Osteoblast (primary cell): ENCODE measurements at regions not wholly inside any gene's neighbourhood (a gene's known extent, or its start where the extent isn't known, plus 50 kb on each side); places are given as distances from the start of the nearest gene placed in this dataset.

ENCODE experiments used
- DNase-seq: peaks from one replicate; pipeline ENCODE4 v3.0.0; 2011; ENCODE audit warnings: low spot score, mixed read lengths; ENCODE audit not compliant: insufficient read length; ENCODE audit errors: missing footprints
- H2AFZ ChIP-seq: 2 replicates; pipeline ENCODE4 v1.6.0; 2011; ENCODE audit warnings: mild to moderate bottlenecking, low read length
- H3K27ac ChIP-seq: 2 replicates; pipeline ENCODE4 v1.5.1; 2011; ENCODE audit warnings: mild to moderate bottlenecking, low read depth, low read length, moderate library complexity
- H3K27me3 ChIP-seq: 2 replicates; pipeline ENCODE4 v1.6.0; 2012; ENCODE audit warnings: mild to moderate bottlenecking, control low read depth, inconsistent platforms, low read length, moderate library complexity; ENCODE audit not compliant: insufficient read depth
- H3K36me3 ChIP-seq: 2 replicates; pipeline ENCODE4 v1.5.1; 2011; ENCODE audit warnings: mild to moderate bottlenecking, low read length, control low read depth, moderate library complexity; ENCODE audit not compliant: insufficient read depth
- H3K4me1 ChIP-seq: 2 replicates; pipeline ENCODE4 v1.5.1; 2011; ENCODE audit warnings: mild to moderate bottlenecking, low read length, control low read depth, moderate library complexity; ENCODE audit not compliant: insufficient read depth
- H3K4me2 ChIP-seq: 2 replicates; pipeline ENCODE4 v1.6.0; 2011; ENCODE audit warnings: mild to moderate bottlenecking, low read length; ENCODE audit not compliant: insufficient read depth
- H3K4me3 ChIP-seq: fragments of 200-600 bp; sonication (generic); 3 replicates; pipeline ENCODE4 v1.5.1; 2012; ENCODE audit warnings: mild to moderate bottlenecking, low read length, inconsistent platforms; ENCODE audit not compliant: insufficient read depth
- H3K79me2 ChIP-seq: 2 replicates; pipeline ENCODE4 v1.6.0; 2012; ENCODE audit warnings: mild to moderate bottlenecking, low read length, control low read depth, inconsistent platforms; ENCODE audit not compliant: insufficient read depth
- H3K9me3 ChIP-seq: 2 replicates; pipeline ENCODE4 v1.5.1; 2011; ENCODE audit warnings: low read depth, low read length, control low read depth
- H4K20me1 ChIP-seq: 2 replicates; pipeline ENCODE4 v1.6.0; 2012; ENCODE audit warnings: mild to moderate bottlenecking, low read length, control low read depth; ENCODE audit not compliant: insufficient read depth
- CTCF ChIP-seq: IDR thresholded peaks from 2 replicates; pipeline ENCODE4 v1.5.1; 2011; ENCODE audit warnings: mild to moderate bottlenecking, low read depth, low read length, moderate library complexity; ENCODE audit errors: extremely low read depth

- Histone ChIP-seq H2AFZ (no peak overlapping the region), H3K27ac (no peak overlapping the region), H3K27me3 (no peaks in the 10 kb centered on the region), H3K36me3 (no peaks in the 10 kb centered on the region), H4K20me1 (no peaks in the 10 kb centered on the region), H3K79me2 (no peaks in the 10 kb centered on the region), H3K9me3 (peaks cover 2% of the 10 kb centered on the region), H3K4me3 (no peak overlapping the region), H3K4me1 (no peaks in the 10 kb centered on the region), H3K4me2 (no peak overlapping the region)
- no peak for DNase-seq
- TF ChIP-seq CTCF: no peak
These were observed 460.7 kb downstream of the TDRD3 start for GRCh38 chr13:60857698-60858097.

GRCh38 chr13:60852886-60853285, 455.9 kb downstream of the TDRD3 start:
- Histone ChIP-seq H4K20me1 (no peaks in the 10 kb centered on the region), H3K9me3 (peaks cover 2% of the 10 kb centered on the region), H3K4me1 (no peaks in the 10 kb centered on the region), H2AFZ (no peak overlapping the region), H3K27me3 (no peaks in the 10 kb centered on the region), H3K4me2 (no peak overlapping the region), H3K79me2 (no peaks in the 10 kb centered on the region), H3K4me3 (no peak overlapping the region), H3K36me3 (no peaks in the 10 kb centered on the region), H3K27ac (no peak overlapping the region)
- no peak for TF ChIP-seq CTCF
- DNase-seq: no peak

GRCh38 chr13:60851378-60851777, 454.4 kb downstream of the TDRD3 start:
- no peaks in the 10 kb centered on the region for H3K36me3 ChIP-seq
- H3K27ac ChIP-seq: no peak overlapping the region
- H3K79me2 ChIP-seq: no peaks in the 10 kb centered on the region
- no peak overlapping the region for H2AFZ ChIP-seq
- no peaks in the 10 kb centered on the region for H3K27me3 ChIP-seq
- TF ChIP-seq CTCF: no peak
- H4K20me1 ChIP-seq: no peaks in the 10 kb centered on the region
- peaks cover 2% of the 10 kb centered on the region for H3K9me3 ChIP-seq
- no peaks in the 10 kb centered on the region for H3K4me1 ChIP-seq
- no peak overlapping the region for H3K4me3 ChIP-seq
- no peak for DNase-seq
- no peak overlapping the region for H3K4me2 ChIP-seq

GRCh38 chr13:60850526-60850925, 453.5 kb downstream of the TDRD3 start:
- Histone ChIP-seq H3K9me3 (peaks cover 2% of the 10 kb centered on the region), H3K4me3 (no peak overlapping the region), H3K27ac (no peak overlapping the region), H3K4me2 (no peak overlapping the region), H3K27me3 (no peaks in the 10 kb centered on the region), H3K79me2 (no peaks in the 10 kb centered on the region), H2AFZ (no peak overlapping the region), H3K36me3 (no peaks in the 10 kb centered on the region), H4K20me1 (no peaks in the 10 kb centered on the region), H3K4me1 (no peaks in the 10 kb centered on the region)
- no peak for TF ChIP-seq CTCF
- no peak for DNase-seq
